HG03196 (cell line): ENCODE measurements at regions not wholly inside any gene's neighbourhood (a gene's known extent, or its start where the extent isn't known, plus 50 kb on each side); places are given as distances from the start of the nearest gene placed in this dataset.

ENCODE experiments used
- ATAC-seq: cut with Tn5 transposase; IDR thresholded peaks from one replicate; pipeline ENCODE4 v1.9.1; 2021; ENCODE audit not compliant: unreplicated experiment

- ATAC-seq: no peak
Measured at GRCh38 chr7:96638669-96639068, 71.0 kb downstream of the SEM1 start.

- ATAC-seq: no peak
Measured at GRCh38 chr7:96637522-96637921, 72.1 kb downstream of the SEM1 start.

GRCh38 chr7:96636979-96637378 is 72.7 kb downstream of the SEM1 start:
- ATAC-seq: no peak

GRCh38 chr7:96636342-96636860 is 73.2 kb downstream of the SEM1 start:
- no peak for ATAC-seq

- ATAC-seq: no peak
Measured at GRCh38 chr7:96629884-96630283, 79.8 kb downstream of the SEM1 start.

GRCh38 chr7:96624954-96625353 is 84.7 kb downstream of the SEM1 start:
- ATAC-seq: no peak

- ATAC-seq: no peak
Measured at GRCh38 chr7:96621932-96622331, 87.7 kb downstream of the SEM1 start.

- no peak for ATAC-seq
Measured at GRCh38 chr7:96614154-96614867, 95.3 kb downstream of the SEM1 start.

- ATAC-seq: no peak
Measured at GRCh38 chr7:96612034-96612433, 97.6 kb downstream of the SEM1 start.

- ATAC-seq: no peak
Measured at GRCh38 chr7:96605045-96605716, 104.5 kb downstream of the SEM1 start.

GRCh38 chr7:96599288-96599936 is 110.2 kb downstream of the SEM1 start:
- no peak for ATAC-seq

- ATAC-seq: no peak
Measured at GRCh38 chr7:96598421-96598820, 111.2 kb downstream of the SEM1 start.

- ATAC-seq: no peak
Measured at GRCh38 chr7:96596120-96596826, 113.4 kb downstream of the SEM1 start.

- no peak for ATAC-seq
Measured at GRCh38 chr7:96591900-96592676, 117.6 kb downstream of the SEM1 start.

GRCh38 chr7:96591159-96591899 is 118.3 kb downstream of the SEM1 start:
- no peak for ATAC-seq

GRCh38 chr7:96589038-96589437 is 120.6 kb downstream of the SEM1 start:
- ATAC-seq: no peak

- no peak for ATAC-seq
Measured at GRCh38 chr7:96579119-96579518, 130.5 kb downstream of the SEM1 start.

- no peak for ATAC-seq
Measured at GRCh38 chr7:96578606-96579005, 131.0 kb downstream of the SEM1 start.

- no peak for ATAC-seq
Measured at GRCh38 chr7:96563409-96563808, 146.2 kb downstream of the SEM1 start.

GRCh38 chr7:96562966-96563365 is 146.7 kb downstream of the SEM1 start:
- no peak for ATAC-seq
